ENCODE measurements at regions not wholly inside any gene's neighbourhood (a gene's known extent, or its start where the extent isn't known, plus 50 kb on each side); places are given as distances from the start of the nearest gene placed in this dataset.
"Not testable (repeated sequence)": the region's sequence is repeated elsewhere in the genome, so short reads cannot be mapped to it uniquely, and the experiment has no call there.

DNA sequence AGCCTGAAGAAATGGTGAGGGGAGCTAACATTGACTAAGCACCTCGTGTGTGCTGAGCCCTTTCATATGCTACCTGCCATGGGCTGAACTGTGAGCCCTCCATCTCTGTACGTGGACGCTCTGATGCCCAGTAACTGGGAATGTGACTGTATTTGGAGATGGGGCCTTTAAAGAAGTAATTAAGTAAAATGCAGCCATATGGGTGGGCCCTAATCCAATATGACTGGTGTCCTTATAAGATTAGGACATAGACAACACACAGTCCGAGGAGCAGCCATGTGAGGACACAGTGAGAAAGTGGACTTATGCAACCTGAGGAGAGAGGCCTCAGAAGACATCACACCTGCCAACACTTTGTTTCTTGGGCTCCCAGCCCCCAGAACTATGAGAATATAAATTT, 92.7 kb upstream of the ATP1B1 start:
- no peak for DNase-seq (ENCODE audit: low spot score)

- no peak for DNase-seq (ENCODE audit: low spot score)
These were observed 91.0 kb upstream of the ATP1B1 start for GRCh38 chr1:169015464-169015863.

DNA sequence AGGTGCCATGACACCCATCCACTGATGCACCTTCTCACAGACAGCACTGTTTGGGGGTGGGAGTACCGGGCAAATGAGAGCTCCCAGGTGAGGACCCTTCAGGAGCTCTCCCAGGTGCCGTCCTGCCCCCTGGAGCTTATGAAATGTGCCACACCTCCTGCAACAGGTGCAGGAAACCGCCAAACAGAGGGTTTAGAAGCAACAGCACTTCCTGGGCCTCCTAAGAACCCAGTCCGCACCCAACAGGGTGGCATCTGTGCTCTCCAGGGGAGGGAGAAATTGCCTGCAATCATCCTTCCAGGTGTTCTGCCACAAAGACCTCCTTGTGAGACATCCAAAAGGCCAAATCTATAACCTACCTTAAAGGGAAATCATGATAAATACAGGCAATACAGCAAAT, 87.7 kb upstream of the ATP1B1 start:
- DNase-seq (ENCODE audit: low spot score), result no peak

GRCh38 chr1:169019419-169020058, 87.0 kb upstream of the ATP1B1 start:
- no peak for DNase-seq (ENCODE audit: low spot score)

DNA sequence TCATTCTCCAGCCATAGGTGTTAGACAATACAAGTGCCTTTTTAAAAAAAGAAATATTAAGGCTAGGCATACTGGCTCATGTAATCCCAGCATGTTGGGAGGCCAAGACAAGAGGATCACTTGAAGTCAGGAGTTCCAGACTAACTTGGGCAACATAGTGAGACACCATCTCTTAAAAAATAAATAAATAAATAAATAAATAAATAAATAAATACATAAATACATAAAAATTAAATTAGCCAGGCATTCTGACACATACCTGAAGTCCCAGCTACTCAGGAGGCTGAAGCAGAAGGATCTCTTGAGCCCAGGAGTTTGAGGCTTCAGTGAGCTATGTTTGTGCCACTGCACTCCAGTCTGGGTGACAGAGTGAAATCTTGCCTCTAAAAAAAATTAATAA, 85.8 kb upstream of the ATP1B1 start:
- no peak for DNase-seq (ENCODE audit: low spot score)

DNA sequence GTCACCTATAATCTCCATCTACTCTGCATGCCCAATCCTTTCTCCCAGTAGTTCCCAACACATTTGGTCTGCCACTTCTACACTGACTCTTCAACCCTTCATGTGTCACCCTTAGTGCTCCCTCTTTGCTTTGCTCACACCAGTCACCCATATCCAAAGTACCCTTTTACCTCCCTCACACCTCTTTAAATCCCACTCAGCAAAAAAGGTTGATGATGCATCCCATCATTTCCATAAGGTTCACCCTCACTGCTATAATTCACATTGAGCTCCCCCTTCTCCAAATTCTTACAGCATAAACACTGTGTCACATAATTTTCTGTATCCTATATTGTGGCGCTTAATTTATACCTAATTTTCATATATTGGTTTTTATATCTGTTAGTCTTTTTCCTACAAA, 83.8 kb upstream of the ATP1B1 start:
- DNase-seq (ENCODE audit: low spot score), result no peak

DNA sequence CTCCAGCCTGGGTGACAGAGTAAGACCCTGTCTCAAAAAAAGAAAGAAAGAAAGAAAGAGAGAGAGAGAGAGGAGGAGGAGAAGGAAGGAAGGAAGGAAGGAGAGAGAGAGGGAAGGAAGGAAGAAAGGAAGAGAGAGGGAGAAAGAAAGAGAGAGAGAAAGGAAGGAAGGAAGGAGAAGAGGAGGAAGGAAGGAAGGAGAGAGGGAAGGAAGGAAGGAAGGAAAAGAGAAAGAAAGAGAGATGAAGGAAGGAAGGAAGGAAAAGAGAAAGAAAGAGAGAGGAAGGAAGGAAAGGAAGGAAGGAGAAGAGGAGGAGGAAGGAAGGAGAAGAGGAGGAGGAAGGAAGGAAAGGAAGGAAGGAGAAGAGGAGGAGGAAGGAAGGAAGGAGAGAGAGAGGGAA, 82.2 kb upstream of the ATP1B1 start:
- DNase-seq (ENCODE audit: low spot score), result no peak

- DNase-seq (ENCODE audit: low spot score), result no peak
These were observed 81.7 kb upstream of the ATP1B1 start for GRCh38 chr1:169024800-169025271.

DNA sequence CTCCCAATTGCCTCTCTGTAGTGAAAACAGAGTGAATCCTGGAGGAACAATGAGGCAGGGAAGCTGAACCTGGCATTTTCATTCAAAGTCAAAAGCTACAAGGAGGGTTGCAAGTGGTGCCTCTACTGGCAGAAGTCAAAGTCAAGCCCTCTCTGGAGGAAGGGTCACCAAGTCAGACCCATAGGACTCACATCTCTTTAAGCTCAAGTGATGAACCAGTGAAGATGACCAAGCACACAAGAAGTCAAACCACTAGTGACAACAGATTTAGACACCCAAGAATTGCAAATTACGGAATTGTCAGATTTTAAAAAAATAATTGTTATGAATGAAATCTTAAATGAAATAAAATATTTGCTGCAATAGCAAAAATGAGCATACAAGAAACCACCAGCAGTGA, 81.1 kb upstream of the ATP1B1 start:
- DNase-seq (ENCODE audit: low spot score), result no peak

- no peak for DNase-seq (ENCODE audit: low spot score)
These were observed 78.7 kb upstream of the ATP1B1 start for GRCh38 chr1:169027607-169028320.

DNA sequence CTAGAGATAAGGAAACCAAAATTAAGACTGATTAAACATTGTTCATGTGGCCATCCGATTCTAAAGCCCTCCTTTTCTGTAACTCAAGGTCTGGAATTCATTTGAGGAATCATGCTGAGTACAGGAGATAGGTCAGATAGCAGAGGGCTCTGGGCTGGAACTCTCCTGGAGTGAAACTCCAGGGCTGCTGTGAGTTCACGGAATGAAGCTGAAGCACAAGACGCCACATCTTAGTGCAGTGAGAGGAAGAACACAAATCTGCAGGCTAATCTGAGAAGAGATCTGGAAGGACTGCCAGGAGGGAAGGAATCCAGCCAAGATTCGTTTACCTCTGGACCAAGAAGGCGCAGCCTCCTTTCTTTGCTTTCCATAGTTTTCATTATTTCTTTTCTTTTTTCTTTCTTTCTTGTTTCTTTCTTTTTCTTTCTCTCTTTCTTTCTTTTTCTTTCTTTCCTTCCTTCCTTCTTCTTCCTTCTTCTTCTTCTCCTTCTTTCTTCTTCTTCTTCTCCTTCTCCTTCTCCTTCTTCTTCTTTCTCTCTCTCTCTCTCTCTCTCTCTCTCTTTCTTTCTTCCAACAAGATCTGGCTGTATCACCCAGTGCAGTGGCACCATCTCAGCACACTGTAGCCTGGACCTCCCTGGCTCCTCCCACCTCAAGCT, 74.8 kb upstream of the ATP1B1 start:
- no peak for DNase-seq (ENCODE audit: low spot score)

GRCh38 chr1:169041366-169041765, 65.1 kb upstream of the ATP1B1 start:
- peak; percentile 79 for DNase-seq (ENCODE audit: low spot score)

- DNase-seq (ENCODE audit: low spot score), result peak; percentile 19
These were observed 64.1 kb upstream of the ATP1B1 start for GRCh38 chr1:169042377-169042776.

- DNase-seq (ENCODE audit: low spot score), result no peak
These were observed 62.7 kb upstream of the ATP1B1 start for GRCh38 chr1:169043823-169044222.

- peak; percentile 78 for DNase-seq (ENCODE audit: low spot score)
These were observed 62.2 kb upstream of the ATP1B1 start for GRCh38 chr1:169044296-169044695.

- peak; percentile 19 for DNase-seq (ENCODE audit: low spot score)
These were observed 61.5 kb upstream of the ATP1B1 start for GRCh38 chr1:169044971-169045370.

DNA sequence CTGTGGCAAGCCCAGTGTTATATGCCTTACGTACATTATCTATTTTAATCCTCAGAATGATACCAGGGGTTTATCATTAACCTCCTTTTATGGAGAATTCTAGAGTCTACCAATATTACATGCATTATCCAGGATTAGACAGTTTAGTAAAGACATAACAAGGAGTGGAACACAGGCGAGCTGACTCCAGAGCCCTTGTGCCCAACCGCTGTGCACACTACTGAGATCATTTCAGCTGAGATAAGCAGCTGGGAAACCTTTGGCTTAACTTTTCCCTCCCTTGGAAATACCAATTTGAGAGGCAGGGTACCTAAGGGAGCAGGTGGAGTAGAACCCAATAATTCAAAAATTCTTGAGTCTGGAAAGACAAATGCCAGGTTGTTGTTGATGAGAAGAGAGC, 59.8 kb upstream of the ATP1B1 start:
- no peak for DNase-seq (ENCODE audit: low spot score)

DNA sequence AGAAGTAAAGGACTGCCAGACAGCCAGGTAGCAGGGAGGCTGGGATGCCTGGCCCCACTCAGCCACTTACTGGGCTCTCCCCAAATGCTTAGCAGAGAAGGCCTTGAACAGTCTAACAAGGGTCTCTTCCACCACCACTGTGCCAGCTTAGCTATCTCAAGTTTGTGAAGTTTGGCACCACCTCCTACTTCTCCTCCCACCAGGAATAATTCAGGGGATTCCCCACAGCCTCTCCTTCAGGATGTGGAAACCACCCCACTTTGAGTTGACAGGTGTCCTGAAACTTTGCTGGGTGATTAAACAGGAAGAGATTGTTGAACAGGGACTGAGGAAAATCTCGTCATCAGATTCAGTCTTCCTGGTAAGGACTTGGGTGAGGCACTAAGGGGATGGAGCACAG, 59.4 kb upstream of the ATP1B1 start:
- DNase-seq (ENCODE audit: low spot score), result no peak

DNA sequence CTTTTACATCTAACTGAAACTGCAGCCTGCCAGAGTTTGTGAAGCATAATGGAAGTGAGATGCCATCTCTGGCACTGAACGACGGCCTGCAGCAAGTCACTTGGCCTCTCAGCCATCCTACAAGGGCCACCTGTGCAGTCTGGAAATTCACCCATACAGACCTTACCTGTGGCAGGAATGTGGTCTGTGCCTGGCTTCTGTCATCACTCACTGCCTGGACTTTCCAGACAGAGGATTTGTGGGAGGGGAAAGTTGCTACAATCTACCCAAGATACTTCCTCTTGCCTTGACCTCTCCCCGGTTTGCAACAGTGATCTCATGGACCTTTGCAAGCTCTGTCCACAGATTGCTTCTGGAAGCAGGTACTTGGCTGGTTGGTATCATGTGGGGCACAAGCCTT, 58.4 kb upstream of the ATP1B1 start:
- DNase-seq (ENCODE audit: low spot score), result no peak

DNA sequence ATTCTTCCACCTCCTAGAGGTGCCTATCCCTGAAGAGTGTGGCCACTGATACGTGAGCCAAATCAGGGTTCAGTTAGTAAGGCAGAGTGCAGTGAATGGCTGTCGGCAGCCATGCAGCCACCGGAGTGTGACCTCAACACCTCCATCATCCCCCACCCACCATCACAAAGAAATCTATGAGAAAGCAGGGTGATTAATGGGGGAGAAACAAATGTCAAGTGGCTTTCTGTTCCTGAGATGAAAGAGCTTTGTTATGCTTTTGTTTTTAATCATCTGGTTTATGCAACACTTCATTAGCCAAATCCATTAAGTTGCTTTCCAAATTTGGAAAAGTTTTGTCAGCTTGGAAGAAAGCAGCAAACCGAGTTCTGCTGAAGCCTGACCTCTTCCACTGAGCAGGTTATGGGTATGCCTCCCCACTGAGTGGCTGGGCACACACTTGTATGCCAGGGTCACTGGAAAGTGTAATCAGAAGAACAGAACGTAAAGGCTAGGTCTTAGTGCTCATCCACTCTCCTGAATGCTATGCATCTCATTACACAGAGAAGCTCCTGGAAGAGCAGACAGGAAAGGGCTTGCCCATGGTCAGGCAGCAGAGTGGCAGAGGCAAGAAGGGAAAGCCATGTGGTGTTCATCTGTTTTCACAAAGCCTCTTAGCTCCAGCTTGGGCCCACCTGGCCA, 57.1 kb upstream of the ATP1B1 start:
- no peak for DNase-seq (ENCODE audit: low spot score)

DNA sequence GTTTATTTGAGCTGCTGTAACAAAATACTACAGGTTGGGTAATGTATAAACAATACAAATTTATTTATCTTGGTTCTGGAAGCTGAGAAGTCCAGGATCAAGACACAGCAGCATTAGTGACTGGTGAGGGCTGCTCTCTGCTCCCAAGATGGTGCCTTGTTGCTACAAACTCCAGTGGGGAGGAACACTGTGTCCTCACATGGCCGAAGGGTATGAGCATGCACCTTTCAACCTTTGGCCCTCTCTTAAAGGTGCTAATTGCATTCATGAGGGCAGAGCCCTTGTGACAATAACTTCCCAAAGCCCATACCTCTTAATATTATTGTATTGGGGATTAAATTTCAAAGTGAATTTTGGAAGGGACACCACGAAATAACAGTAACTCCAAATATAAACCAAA, 55.3 kb upstream of the ATP1B1 start:
- no peak for DNase-seq (ENCODE audit: low spot score)

- not testable (repeated sequence) for DNase-seq (ENCODE audit: low spot score)
These were observed 54.3 kb upstream of the ATP1B1 start for GRCh38 chr1:169052171-169052570.

DNA sequence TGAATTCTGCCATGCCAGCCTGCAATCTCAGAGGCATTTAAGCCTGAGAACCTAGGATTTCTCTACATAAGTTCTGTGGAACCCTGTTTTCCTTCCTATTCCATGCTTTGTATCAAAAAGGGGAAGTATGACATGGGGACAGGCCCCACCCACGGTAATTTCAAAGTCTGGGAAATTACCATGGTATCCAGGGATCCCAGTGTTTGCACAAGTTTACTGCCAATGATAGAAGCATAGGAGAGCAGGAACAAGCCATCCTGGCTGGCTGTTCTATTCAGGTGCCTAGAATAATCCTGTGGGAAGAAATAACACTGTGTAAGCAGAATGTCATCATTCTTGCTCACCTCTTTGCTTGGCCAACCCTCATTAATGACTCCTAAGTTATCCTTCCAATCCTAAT, 53.8 kb upstream of the ATP1B1 start:
- DNase-seq (ENCODE audit: low spot score), result no peak

Measured in pons (tissue), 1 donor.